ENCODE measurements at regions not wholly inside any gene's neighbourhood (a gene's known extent, or its start where the extent isn't known, plus 50 kb on each side); places are given as distances from the start of the nearest gene placed in this dataset.

GRCh38 chr3:79870313-79870620, 102.5 kb upstream of the ROBO1 start:
- ChIA-PET CTCF (no interaction called here), POLR2A (no interaction called here)

- POLR2A ChIA-PET = no interaction called here
- CTCF ChIA-PET = no interaction called here
Measured at GRCh38 chr3:79869461-79870312, 101.9 kb upstream of the ROBO1 start.

DNA sequence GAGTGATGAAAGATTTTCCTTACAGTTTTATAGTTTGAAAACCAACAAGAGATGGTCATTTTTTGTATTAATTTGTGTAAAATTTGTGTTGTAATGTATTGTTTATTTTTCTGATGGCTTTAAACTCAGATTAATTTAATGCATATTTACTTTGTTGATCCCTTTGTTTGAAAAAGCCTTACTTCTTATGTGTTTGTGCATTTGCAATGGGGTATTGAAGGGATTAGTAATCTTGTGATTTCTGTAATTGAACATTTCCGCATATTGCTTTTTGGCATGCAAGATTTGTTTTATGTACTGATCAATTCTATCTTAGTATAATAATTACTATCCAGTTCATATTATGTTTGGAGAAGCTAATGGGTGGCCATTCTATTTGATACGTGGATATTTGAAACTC, 98.4 kb upstream of the ROBO1 start:
- CTCF ChIA-PET = no interaction called here
- POLR2A ChIA-PET = no interaction called here

DNA sequence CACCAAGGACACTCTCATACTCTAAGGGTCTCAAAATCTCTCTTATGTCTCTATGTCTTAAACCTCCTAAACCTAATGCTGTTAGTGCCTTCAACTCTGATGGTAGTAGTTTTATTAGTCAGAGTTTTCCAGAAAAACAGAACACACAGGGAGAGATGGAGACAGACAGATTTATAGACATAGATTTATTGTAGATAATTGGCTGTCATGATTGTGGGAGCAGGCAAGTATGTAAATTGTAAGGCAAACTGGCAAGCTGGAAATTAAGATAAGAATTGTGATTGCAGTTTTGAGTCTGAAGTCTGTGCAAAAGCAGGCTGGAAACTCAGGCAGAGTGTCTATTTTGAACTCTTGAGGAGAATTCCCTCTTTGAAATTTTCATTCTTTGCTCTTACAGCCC, 96.3 kb upstream of the ROBO1 start:
- ChIA-PET POLR2A (no interaction called here), CTCF (no interaction called here)

- CTCF ChIA-PET = no interaction called here
- POLR2A ChIA-PET = no interaction called here
Measured at GRCh38 chr3:79848876-79849275, 81.1 kb upstream of the ROBO1 start.

- CTCF ChIA-PET = no interaction called here
- POLR2A ChIA-PET = no interaction called here
Measured at GRCh38 chr3:79847928-79848327, 80.1 kb upstream of the ROBO1 start.

GRCh38 chr3:79846148-79846933, 78.5 kb upstream of the ROBO1 start:
- ChIA-PET CTCF (no interaction called here), POLR2A (no interaction called here)

GRCh38 chr3:79845546-79845945, 77.7 kb upstream of the ROBO1 start:
- CTCF ChIA-PET = no interaction called here
- POLR2A ChIA-PET = no interaction called here

DNA sequence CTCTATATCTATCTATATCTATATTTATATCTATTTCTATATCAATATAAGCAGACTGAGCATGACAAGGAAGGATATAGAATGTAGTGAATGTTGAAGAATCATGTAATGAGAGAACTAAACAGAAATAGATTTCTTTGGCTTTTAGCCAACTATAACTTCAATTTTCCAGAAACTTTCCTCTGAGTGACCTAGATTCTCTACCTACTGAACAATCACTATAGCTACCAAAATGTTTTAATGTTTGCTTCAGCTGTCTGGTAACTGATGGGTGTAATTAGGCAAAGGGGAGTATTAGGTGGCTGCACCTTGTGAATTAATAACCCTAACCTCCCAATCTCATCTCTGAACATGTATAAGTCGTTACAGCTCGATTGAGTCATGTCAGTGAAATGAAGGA, 76.4 kb upstream of the ROBO1 start:
- CTCF ChIA-PET = no interaction called here

GRCh38 chr3:79843180-79843579, 75.4 kb upstream of the ROBO1 start:
- ChIA-PET POLR2A (no interaction called here), CTCF (no interaction called here)

More for the DNA sequence above, 76.4 kb upstream of the ROBO1 start:
- POLR2A ChIA-PET = no interaction called here

DNA sequence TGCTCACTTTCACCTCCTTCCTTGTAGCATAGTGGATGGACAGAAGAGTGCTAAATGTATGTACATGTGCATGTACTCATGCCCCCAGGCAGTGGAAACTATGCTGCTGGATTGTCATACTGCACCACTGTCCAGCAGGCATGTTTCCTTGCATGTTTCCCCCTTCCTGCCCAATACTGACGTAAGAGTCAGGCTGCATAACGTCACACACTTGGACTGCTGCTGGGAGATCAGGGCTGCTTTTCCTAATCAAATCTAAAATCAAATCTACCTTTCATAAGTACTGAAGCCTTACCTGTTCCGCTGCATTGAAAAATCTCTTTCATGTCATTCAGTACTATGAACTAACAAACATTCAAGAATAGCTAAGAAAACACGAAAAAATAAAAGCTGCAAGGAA, 67.9 kb upstream of the ROBO1 start:
- ChIA-PET POLR2A (no interaction called here), CTCF (no interaction called here)

DNA sequence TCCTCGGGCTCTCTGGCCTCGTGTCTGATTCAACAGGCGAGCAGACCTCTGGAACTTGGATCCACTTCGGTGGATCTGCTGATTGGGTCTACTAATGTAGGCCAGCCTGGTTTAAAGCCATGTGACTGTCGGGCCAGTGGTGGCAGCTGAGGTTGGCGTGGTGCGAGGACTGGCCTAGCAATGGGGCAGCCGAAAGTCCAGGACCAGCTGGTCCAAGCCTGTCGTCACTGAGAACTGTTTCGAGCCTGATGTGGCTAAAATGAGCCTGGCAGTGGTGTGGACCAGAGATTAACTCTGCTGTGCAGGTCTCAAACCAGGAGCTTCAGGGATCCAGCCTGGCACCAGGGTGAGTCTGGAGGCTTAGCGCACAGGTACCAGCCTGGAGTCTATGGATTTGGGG, 56.4 kb upstream of the ROBO1 start:
- ChIA-PET POLR2A (no interaction called here), CTCF (no interaction called here)

GRCh38 chr3:79822076-79822475, 54.3 kb upstream of the ROBO1 start:
- ChIA-PET CTCF (no interaction called here), POLR2A (no interaction called here)

DNA sequence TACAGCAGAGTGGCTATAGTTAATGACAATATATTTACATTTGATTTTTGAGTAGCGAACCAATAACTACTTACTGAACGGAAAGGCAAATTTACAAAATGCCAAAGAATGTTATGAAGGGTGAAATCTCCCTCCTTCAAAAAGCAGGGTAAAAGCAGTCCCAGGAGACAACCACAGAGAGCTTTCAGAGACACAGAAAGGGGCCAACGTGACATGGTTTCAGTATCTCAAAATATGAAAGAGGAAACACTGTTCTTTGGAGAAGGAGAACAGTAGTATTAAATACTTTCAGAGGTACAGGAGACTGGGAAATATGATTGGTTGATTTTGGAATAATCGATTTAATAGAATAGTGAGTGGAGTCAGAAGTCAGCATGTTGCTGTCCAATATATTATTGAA, 52.3 kb upstream of the ROBO1 start:
- CTCF ChIA-PET = no interaction called here
- POLR2A ChIA-PET = no interaction called here

DNA sequence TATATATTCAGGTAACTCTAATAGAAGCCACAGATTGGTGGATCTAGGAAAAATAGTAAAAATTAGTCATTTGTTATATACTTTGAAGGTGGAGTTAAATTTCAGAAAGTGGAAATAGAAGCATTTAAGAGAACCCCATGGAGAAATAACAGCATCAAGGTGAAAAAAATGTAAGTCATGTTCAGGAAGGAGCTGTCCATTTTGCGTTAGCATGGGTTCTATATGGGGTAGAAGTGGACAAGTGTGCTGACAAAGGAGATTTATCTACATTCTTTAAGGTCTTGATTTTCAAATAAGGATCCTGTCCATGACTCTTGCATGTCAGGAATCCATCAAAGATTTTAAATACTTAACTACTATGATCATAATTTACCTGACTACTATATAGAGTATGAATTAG, 50.2 kb upstream of the ROBO1 start:
- CTCF ChIA-PET = no interaction called here

More for the DNA sequence above, 50.2 kb upstream of the ROBO1 start:
- POLR2A ChIA-PET = no interaction called here

All from activated CD8-positive, alpha-beta memory T cell treated with anti-CD3 and anti-CD28 coated beads for 36 hours (primary cell).